K562 (cell line): ENCODE measurements at regions not wholly inside any gene's neighbourhood (a gene's known extent, or its start where the extent isn't known, plus 50 kb on each side); places are given as distances from the start of the nearest gene placed in this dataset.
A peak's percentile ranks its signal among the peaks of the same experiment; 100 is the strongest.

Experiments used
- ATAC-seq: fragments of 200-7000 bp; cut with Tn5 transposase; 3 replicates; pipeline ENCODE4 v1.9.1; 2020; ENCODE audit warnings: moderate library complexity
- BruUV-seq: library from RNA; stranded (reverse); fragments of 400-500 nt; replicated peaks from 2 replicates; lab custom pipeline; 2021; lab: Mats Ljungman, UMichigan
- CTCF ChIA-PET: fragments of 300-600 bp; formaldehyde crosslinking; extraction: SDS; loops from one replicate; lab custom pipeline; 2021; ENCODE audit warnings: low intra/inter-chr PET ratio; lab: Yijun Ruan, JAX
- POLR2A ChIA-PET: fragments of 300-600, 350-650 bp; sonication (Branson Sonifier 250); formaldehyde crosslinking; extraction: SDS; loops from one replicate; lab custom pipeline; 2021; ENCODE audit warnings: antibody characterized with exemption, inconsistent platforms; lab: Yijun Ruan, JAX
- DNase-seq, 4 experiments: peaks; one replicate each; pipeline versions ENCODE4 v3.0.0 to v3.0.0-alpha.2; 2011 to 2018; ENCODE audit warnings: low spot score in 3 of 4, mixed read lengths in 3 of 4; ENCODE audit errors: extremely low read depth in 1 of 4
- FAIRE-seq: peaks from 2 replicates; lab custom pipeline; 2011; peaks lifted over from hg19 to GRCh38; lab: Jason Lieb, UNC
- H2AFZ ChIP-seq: 2 replicates; pipeline ENCODE4 v1.6.0; 2011; ENCODE audit warnings: low read depth, low read length, control low read depth, inconsistent platforms
- H3K27ac ChIP-seq: fragments of 200-600 bp; 3 replicates; pipeline ENCODE4 v1.8.0; 2011; ENCODE audit warnings: low read depth, mild to moderate bottlenecking, control low read depth, inconsistent platforms, low read length, moderate library complexity, mixed read lengths; ENCODE audit errors: extremely low read depth
- H3K27me3 ChIP-seq, 2 experiments: fragments of 300-600 bp in 1 of 2; 2 replicates in 1 of 2; 3 replicates in 1 of 2; pipeline versions ENCODE4 v1.6.0 to v1.8.0; 2011; ENCODE audit warnings: inconsistent platforms in 2 of 2, low read length in 2 of 2, mild to moderate bottlenecking in 1 of 2, mixed read lengths in 1 of 2, moderate library complexity in 1 of 2; ENCODE audit not compliant: control insufficient read depth in 2 of 2, insufficient read depth in 2 of 2
- H3K36me3 ChIP-seq: fragments of 300-600 bp; 3 replicates; pipeline ENCODE4 v1.8.0; 2011; ENCODE audit warnings: mild to moderate bottlenecking, low read length, inconsistent platforms; ENCODE audit not compliant: control insufficient read depth, insufficient read depth
- H3K4me1 ChIP-seq, 2 experiments: fragments of 200-600 bp in 1 of 2; replicated peaks in 1 of 2; 2 replicates in 1 of 2; 3 replicates in 1 of 2; pipeline versions ENCODE4 v1.5.1 to v1.8.0; 2011; ENCODE audit warnings: inconsistent platforms in 2 of 2, low read length in 2 of 2, mild to moderate bottlenecking in 1 of 2, mixed read lengths in 1 of 2, moderate library complexity in 1 of 2; ENCODE audit not compliant: control insufficient read depth in 2 of 2, insufficient read depth in 2 of 2
- H3K4me2 ChIP-seq: 2 replicates; pipeline ENCODE4 v1.6.1; 2011; ENCODE audit warnings: low read length, control low read depth, inconsistent platforms, mixed read lengths; ENCODE audit not compliant: insufficient read depth
- H3K4me3 ChIP-seq: fragments of 200-600 bp; sonication (generic), shearing (Covaris generic); 2 replicates; pipeline ENCODE4 v1.5.1; 2016; ENCODE audit warnings: control low read depth, inconsistent platforms
- H3K79me2 ChIP-seq: fragments of 200-600 bp; 3 replicates; pipeline ENCODE4 v1.8.0; 2011; ENCODE audit warnings: low read length, inconsistent platforms; ENCODE audit not compliant: control insufficient read depth, insufficient read depth
- H3K9ac ChIP-seq, 2 experiments: 2 replicates each; pipeline versions ENCODE4 v1.6.0 to v1.6.1; 2011; ENCODE audit warnings: low read depth in 2 of 2, low read length in 2 of 2, control low read depth in 1 of 2, inconsistent platforms in 1 of 2, mild to moderate bottlenecking in 1 of 2, mixed read lengths in 1 of 2; ENCODE audit not compliant: insufficient read depth in 1 of 2
- H3K9me1 ChIP-seq: one replicate; pipeline ENCODE4 v1.6.0; 2011; ENCODE audit warnings: inconsistent platforms, mild to moderate bottlenecking, low read length, moderate library complexity; ENCODE audit not compliant: control insufficient read depth, insufficient read depth
- H3K9me3 ChIP-seq: replicated peaks from 2 replicates; pipeline ENCODE4 v1.5.1; 2011; ENCODE audit warnings: low read depth, low read length, inconsistent platforms; ENCODE audit not compliant: control insufficient read depth, insufficient read depth
- H4K20me1 ChIP-seq: replicated peaks from 2 replicates; pipeline ENCODE4 v1.6.1; 2011; ENCODE audit warnings: low read length, inconsistent platforms, mixed read lengths; ENCODE audit not compliant: control insufficient read depth, insufficient read depth
- ATF2 ChIP-seq: sonication (generic); formaldehyde crosslinking; IDR thresholded peaks from 2 replicates; pipeline ENCODE4 v1.8.1; 2022; ENCODE audit warnings: missing genetic modification reagents
- CHCHD3 ChIP-seq: fragments of 250-450 bp; sonication (Bioruptor Pico); IDR thresholded peaks from 2 replicates; pipeline ENCODE4 v2.1.2; 2022; ENCODE audit warnings: mild to moderate bottlenecking
- E2F1 ChIP-seq: sonication (generic); formaldehyde crosslinking; IDR thresholded peaks from 2 replicates; pipeline ENCODE4 v1.8.1; 2023; ENCODE audit warnings: mild to moderate bottlenecking, missing genetic modification reagents, moderate library complexity
- EZH2 ChIP-seq: IDR thresholded peaks from 2 replicates; pipeline ENCODE4 v1.6.1; 2012; ENCODE audit warnings: low read depth, mild to moderate bottlenecking, inconsistent platforms, low read length, borderline replicate concordance
- GATAD2A ChIP-seq: fragments of 450-650 bp; IDR thresholded peaks from 2 replicates; pipeline ENCODE4 v1.6.1; 2017
- HNRNPH1 ChIP-seq: fragments of 200-400 bp; formaldehyde crosslinking; optimal IDR thresholded peaks from 2 replicates; pipeline ENCODE3; 2017; ENCODE audit warnings: low read depth, mild to moderate bottlenecking, low read length, moderate library complexity
- ILF3 ChIP-seq: fragments of 450-650 bp; IDR thresholded peaks from 2 replicates; pipeline ENCODE4 v1.6.1; 2018; ENCODE audit warnings: antibody characterized with exemption, mild to moderate bottlenecking, moderate library complexity, borderline replicate concordance
- MEIS2 ChIP-seq: fragments of 450-650 bp; IDR thresholded peaks from 2 replicates; pipeline ENCODE4 v1.6.1; 2014; ENCODE audit warnings: mild to moderate bottlenecking; ENCODE audit not compliant: partially characterized antibody
- RBM14 ChIP-seq: fragments of 200-400 bp; formaldehyde crosslinking; IDR thresholded peaks from 2 replicates; pipeline ENCODE4 v1.6.1; 2018; ENCODE audit warnings: low read depth, mild to moderate bottlenecking, low read length, moderate library complexity, borderline replicate concordance; ENCODE audit not compliant: insufficient read depth
- SIX5 ChIP-seq, 2 experiments: IDR thresholded peaks; 2 replicates each; pipeline ENCODE4 v1.6.1; 2011; ENCODE audit warnings: low read length in 2 of 2, borderline replicate concordance in 1 of 2, low read depth in 1 of 2, mild to moderate bottlenecking in 1 of 2, moderate library complexity in 1 of 2; ENCODE audit not compliant: insufficient read depth in 1 of 2
- U2AF2 ChIP-seq: fragments of 200-400 bp; formaldehyde crosslinking; optimal IDR thresholded peaks from 2 replicates; pipeline ENCODE3; 2017; ENCODE audit warnings: low read depth, mild to moderate bottlenecking, low read length
- ZNF239 ChIP-seq: fragments of 250-450 bp; sonication (Bioruptor Pico); IDR thresholded peaks from 2 replicates; pipeline ENCODE4 v1.4.0; 2020; ENCODE audit warnings: mild to moderate bottlenecking
- ZNF586 ChIP-seq: fragments of 450-650 bp; formaldehyde crosslinking; conservative IDR thresholded peaks from 2 replicates; pipeline ENCODE4 v1.4.0; 2020; ENCODE audit warnings: mild to moderate bottlenecking, moderate library complexity
- ZSCAN32 ChIP-seq: fragments of 450-650 bp; formaldehyde crosslinking; IDR thresholded peaks from 2 replicates; pipeline ENCODE4 v1.4.0; 2020; ENCODE audit warnings: mild to moderate bottlenecking, moderate library complexity
- WGBS: fragments of 100-300 bp; shearing (Covaris generic); methylation state at CpG from one replicate; pipeline ENCODE4 v1.1.6; 2016; ENCODE audit warnings: low coverage, mixed read lengths; ENCODE audit not compliant: insufficient coverage; ENCODE audit errors: missing lambda C conversion rate; 5-methylcytosine and 5-hydroxymethylcytosine counted together
- in situ Hi-C: fragments of 300-500 bp; cut with MboI; formaldehyde crosslinking; loops from 4 replicates; pipeline ENCODE4 v1.15.0; 2018; ENCODE audit warnings: inconsistent platforms, mixed read lengths
- intact Hi-C: fragments of 100-400 bp; cut with micrococcal nuclease; formaldehyde crosslinking; loops from 2 replicates; pipeline ENCODE4 v1.14.2; 2022

DNA sequence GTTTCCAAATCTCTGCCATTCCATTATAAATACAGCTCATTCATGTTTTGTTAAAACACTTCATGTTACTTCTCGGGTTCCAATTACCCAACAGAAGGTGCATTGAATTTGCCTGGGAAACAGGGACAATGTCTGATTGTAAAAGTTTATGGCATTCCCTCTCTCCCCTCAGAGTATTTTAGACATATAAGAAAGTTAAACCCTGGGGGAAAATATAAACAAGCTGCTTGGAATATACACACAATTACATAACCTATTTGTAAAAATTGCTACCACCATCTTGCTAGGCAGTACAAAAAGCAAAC lies 60.0 kb downstream of the BTG1 start (continued):
- TF ChIP-seq U2AF2 = no peak
- no peak for TF ChIP-seq E2F1 (CRISPR knock-in tag)
- TF ChIP-seq ZNF239 = no peak
- no peak for TF ChIP-seq ZSCAN32 (CRISPR knock-in tag)
- TF ChIP-seq GATAD2A = no peak
- TF ChIP-seq ZNF586 (CRISPR knock-in tag) = no peak
- TF ChIP-seq EZH2 = no peak
- TF ChIP-seq RBM14 = no peak
- TF ChIP-seq HNRNPH1 = no peak

- Histone ChIP-seq H3K27me3 (no peaks in the 10 kb centered on the region), H3K4me3 (no peak overlapping the region), H3K79me2 (no peaks in the 10 kb centered on the region), H3K9ac (no peak overlapping the region), H3K9me1 (no peaks in the 10 kb centered on the region), H3K4me1 (peaks cover 0 to 8% of the 10 kb centered on the region in 2 experiments; a peak in 2 of 5 replicates), H3K36me3 (no peaks in the 10 kb centered on the region), H2AFZ (no peak overlapping the region), H3K4me2 (no peak overlapping the region), H4K20me1 (no peaks in the 10 kb centered on the region), H3K9me3 (no peaks in the 10 kb centered on the region), H3K27ac (no peak overlapping the region)
- in situ Hi-C loops (no loop called here), intact Hi-C loops (no loop called here)
- ChIA-PET CTCF (interaction anchor here (0.6 kb wide), 1 partner anchor 302 kb away, joined by 3 read pairs; no protein-coding TSS in a partner anchor), POLR2A (interaction anchor here (1.0 to 1.7 kb wide), 3 partner anchors 10 to 59 kb away, joined by 3 to 8 read pairs (median 6); no protein-coding TSS in a partner anchor)
- no TSS peak for BruUV-seq
- peak; percentile 48; the same call in 2 of the 3 replicates for ATAC-seq
- DNase-seq = no peak
- WGBS = 55% methylated on average over 3 of the region's 3 CpGs
- no peak for FAIRE-seq
- TF ChIP-seq MEIS2 (no peak), SIX5 (IDR thresholded peaks at IDR 0.05; ENCODE audit: borderline replicate concordance in 1 of 2, insufficient read depth in 1 of 2, low read depth in 1 of 2, low read length in 2 of 2) (no peak), ILF3 (no peak), CHCHD3 (CRISPR knock-in tag) (no peak), ATF2 (CRISPR knock-in tag) (no peak)
These were observed 60.5 kb downstream of the BTG1 start for GRCh38 chr12:92085040-92085735.
